Astrocyte of the spinal cord (primary cell): ENCODE measurements at regions not wholly inside any gene's neighbourhood (a gene's known extent, or its start where the extent isn't known, plus 50 kb on each side); places are given as distances from the start of the nearest gene placed in this dataset.
A peak's percentile ranks its signal among the peaks of the same experiment; 100 is the strongest.

ENCODE experiments used
- DNase-seq: peaks from one replicate; pipeline ENCODE4 v3.0.0; 2011; ENCODE audit warnings: low read depth, low spot score
- H3K4me3 ChIP-seq: 2 replicates; pipeline ENCODE4 v1.5.1; 2011; ENCODE audit warnings: low read depth, mild to moderate bottlenecking, low read length, moderate library complexity
- in situ Hi-C: cut with HindIII; loops from 2 replicates; pipeline ENCODE4 v1.10.0; 2017; ENCODE audit warnings: low sequenced_read_pairs
- TF ChIP-seq, protein P1 (sequence below): IDR thresholded peaks from 2 replicates; pipeline ENCODE4 v1.5.1; 2012; ENCODE audit warnings: low read depth, mild to moderate bottlenecking, low read length, inconsistent platforms

DNA sequence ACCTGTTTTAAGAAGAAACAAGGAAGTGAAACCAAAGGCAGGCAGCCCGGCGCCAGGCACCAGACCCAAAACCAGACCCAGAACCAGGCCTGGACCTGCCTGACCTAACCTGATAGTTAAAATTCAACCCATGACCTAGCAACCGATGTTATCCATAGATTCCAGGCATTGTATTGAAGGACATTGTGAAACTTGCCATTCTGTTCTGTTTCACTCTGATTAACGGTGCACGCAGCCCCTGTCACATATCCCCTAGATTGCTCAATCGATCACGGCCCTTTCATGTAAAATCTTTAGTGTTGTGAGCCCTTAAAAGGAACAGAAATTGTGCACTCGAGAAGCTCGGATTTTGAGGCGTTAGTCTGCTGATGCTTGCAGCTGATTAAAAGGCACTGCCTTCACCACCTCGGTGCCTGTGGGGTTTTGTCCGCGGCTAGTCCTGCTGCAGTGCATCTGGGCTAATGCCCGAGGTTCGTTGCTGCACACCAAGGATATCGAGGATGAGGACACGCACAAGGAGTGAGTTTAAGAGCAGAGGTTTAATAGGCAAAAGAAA is 262.5 kb upstream of the TMEM132C start:
- in situ Hi-C loops = no loop called here
- DNase-seq = no peak
- H3K4me3 ChIP-seq = no peak overlapping the region
- TF ChIP-seq, protein P1, sequence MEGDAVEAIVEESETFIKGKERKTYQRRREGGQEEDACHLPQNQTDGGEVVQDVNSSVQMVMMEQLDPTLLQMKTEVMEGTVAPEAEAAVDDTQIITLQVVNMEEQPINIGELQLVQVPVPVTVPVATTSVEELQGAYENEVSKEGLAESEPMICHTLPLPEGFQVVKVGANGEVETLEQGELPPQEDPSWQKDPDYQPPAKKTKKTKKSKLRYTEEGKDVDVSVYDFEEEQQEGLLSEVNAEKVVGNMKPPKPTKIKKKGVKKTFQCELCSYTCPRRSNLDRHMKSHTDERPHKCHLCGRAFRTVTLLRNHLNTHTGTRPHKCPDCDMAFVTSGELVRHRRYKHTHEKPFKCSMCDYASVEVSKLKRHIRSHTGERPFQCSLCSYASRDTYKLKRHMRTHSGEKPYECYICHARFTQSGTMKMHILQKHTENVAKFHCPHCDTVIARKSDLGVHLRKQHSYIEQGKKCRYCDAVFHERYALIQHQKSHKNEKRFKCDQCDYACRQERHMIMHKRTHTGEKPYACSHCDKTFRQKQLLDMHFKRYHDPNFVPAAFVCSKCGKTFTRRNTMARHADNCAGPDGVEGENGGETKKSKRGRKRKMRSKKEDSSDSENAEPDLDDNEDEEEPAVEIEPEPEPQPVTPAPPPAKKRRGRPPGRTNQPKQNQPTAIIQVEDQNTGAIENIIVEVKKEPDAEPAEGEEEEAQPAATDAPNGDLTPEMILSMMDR = no peak

DNA sequence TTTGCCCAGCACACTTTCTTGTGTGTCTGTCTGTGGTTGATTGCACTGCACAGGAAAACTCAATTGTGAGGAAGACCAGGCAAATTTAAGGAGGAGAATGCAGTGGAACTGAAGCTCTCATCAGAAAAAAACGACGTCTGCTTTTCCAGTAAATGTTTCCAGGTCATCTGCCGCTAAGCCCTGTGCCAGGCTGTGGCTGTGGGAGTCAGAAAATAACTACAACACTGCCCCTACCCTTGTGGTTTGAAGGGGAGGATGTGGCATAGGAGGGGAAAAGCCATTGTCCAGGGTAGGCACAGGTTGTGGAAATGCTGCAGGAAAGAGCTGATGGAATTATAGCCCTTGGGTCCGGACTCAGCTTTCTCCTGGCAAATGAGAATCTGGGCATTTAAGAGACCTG is 259.7 kb upstream of the TMEM132C start:
- no peak overlapping the region for H3K4me3 ChIP-seq
- no peak for DNase-seq
- TF ChIP-seq, protein P1 = no peak
- in situ Hi-C loops = no loop called here

DNA sequence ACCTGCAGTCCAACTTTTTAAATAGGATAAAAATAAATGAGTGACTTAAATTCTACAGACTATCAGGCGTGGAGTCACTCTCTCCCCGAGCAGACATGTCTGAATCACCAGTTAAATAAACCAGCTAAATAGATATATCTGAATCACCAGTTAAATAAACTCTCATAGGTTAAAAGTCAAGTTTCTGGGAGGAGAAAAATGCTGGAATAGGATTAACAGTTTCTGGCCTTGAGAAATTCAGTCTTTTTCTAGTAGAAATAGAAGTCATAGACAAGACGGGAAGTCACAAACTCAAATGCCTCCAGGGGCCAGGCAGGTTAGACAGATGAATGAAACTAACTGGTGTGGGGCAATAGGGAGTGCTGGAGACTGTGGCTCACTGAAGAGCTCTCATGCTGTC is 258.6 kb upstream of the TMEM132C start:
- in situ Hi-C loops = no loop called here
- DNase-seq = peak; percentile 85
- TF ChIP-seq, protein P1 = no peak
- H3K4me3 ChIP-seq = no peak overlapping the region

DNA sequence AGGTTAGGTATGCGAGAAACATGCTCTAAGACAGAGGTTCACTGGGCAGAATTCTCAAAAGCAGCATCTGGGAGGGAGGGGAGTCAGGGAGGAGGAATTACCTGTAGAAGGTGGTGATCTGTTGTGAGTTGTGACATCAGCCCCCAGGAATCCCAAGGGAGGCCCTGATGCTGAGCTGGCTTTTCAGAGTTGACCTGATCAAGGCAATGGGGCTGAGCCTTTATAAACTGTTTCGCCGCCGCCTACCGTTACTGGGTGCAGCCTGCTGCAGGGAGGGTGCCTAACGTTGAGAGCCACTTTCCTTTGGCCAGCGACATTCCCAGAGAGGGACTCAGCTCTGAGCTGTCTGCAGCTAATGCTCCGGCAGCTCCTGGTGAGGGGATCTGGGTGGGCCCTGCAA is 257.9 kb upstream of the TMEM132C start:
- H3K4me3 ChIP-seq = no peak overlapping the region
- in situ Hi-C loops = no loop called here
- DNase-seq = no peak
- TF ChIP-seq, protein P1 = no peak

DNA sequence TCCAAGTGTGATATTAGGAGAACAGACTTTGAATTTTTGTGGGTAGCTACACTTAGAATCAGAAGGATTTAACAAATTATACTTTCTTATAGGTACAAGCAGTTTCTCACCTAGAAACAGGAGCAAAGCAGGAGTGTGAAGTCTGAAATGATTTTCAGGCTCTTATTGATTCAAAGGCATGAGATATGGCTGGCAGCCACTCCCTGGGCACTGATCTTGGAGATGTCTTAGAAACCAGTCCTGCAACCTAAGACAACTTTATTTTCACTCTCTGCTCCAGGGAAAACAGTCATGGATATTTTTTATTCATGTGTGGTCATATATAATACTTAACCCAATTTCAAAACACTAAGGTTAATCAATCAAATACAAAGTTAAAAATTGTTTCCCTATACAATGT is 254.9 kb upstream of the TMEM132C start:
- in situ Hi-C loops = no loop called here
- TF ChIP-seq, protein P1 = no peak
- DNase-seq = no peak
- H3K4me3 ChIP-seq = no peak overlapping the region

DNA sequence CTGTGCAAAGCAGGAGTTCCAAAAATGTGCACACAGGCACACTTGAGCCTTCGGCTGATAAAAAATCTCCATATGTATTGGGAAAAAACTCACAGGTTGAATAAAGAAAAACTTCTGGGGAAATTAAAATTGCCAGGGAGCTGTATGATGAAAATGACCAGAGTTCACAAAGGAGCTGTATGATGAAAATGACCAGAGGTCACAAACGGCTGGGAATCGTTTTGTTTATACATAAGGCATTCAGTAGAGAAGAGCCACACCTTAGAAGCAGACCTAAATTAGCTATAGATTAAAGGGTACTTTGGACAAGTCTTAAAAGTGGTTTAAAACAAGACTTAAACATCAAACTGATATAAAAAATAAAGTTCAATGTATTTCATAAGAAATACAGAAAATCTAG is 251.7 kb upstream of the TMEM132C start:
- in situ Hi-C loops = no loop called here
- DNase-seq = no peak
- H3K4me3 ChIP-seq = no peak overlapping the region
- TF ChIP-seq, protein P1 = no peak

DNA sequence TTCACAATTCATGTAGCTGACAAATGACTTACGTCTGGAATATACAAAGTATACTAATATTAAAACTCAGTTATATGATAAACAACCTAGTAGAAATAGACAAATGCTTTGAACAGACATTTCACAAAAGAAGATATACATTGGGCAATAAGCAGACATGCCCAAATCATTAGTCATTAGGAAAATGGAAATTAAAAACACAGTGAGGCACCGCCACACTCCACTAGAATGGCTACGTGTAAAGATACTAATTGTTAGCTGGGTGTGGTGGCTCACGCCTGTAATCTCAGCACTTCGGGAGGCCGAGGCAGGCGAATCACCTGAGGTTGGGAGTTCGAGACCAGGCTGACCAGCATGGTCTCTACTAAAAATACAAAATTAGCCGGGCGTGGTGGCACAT is 248.9 kb upstream of the TMEM132C start:
- DNase-seq = no peak
- in situ Hi-C loops = no loop called here
- TF ChIP-seq, protein P1 = no peak
- no peak overlapping the region for H3K4me3 ChIP-seq
